ENCODE measurements at regions not wholly inside any gene's neighbourhood (a gene's known extent, or its start where the extent isn't known, plus 50 kb on each side); places are given as distances from the start of the nearest gene placed in this dataset.

GRCh38 chr16:85470873-85471272 is 142.2 kb upstream of the GSE1 start:
- DNase-seq: no peak

GRCh38 chr16:85471469-85472431 is 141.4 kb upstream of the GSE1 start:
- no peak for DNase-seq

- DNase-seq: no peak
These were observed 140.6 kb upstream of the GSE1 start for GRCh38 chr16:85472514-85472913.

- no peak for DNase-seq
These were observed 139.8 kb upstream of the GSE1 start for GRCh38 chr16:85473323-85473722.

GRCh38 chr16:85473909-85474620 is 139.1 kb upstream of the GSE1 start:
- no peak for DNase-seq

- no peak for DNase-seq
These were observed 138.4 kb upstream of the GSE1 start for GRCh38 chr16:85474621-85475217.

- DNase-seq: no peak
These were observed 137.9 kb upstream of the GSE1 start for GRCh38 chr16:85475233-85475632.

- DNase-seq: no peak
These were observed 137.3 kb upstream of the GSE1 start for GRCh38 chr16:85475691-85476300.

- DNase-seq: no peak
These were observed 136.7 kb upstream of the GSE1 start for GRCh38 chr16:85476389-85476788.

GRCh38 chr16:85477801-85478363 is 135.2 kb upstream of the GSE1 start:
- DNase-seq: no peak

GRCh38 chr16:85479972-85480726 is 133.0 kb upstream of the GSE1 start:
- no peak for DNase-seq

- no peak for DNase-seq
These were observed 132.4 kb upstream of the GSE1 start for GRCh38 chr16:85480727-85481101.

- no peak for DNase-seq
These were observed 131.9 kb upstream of the GSE1 start for GRCh38 chr16:85481206-85481605.

GRCh38 chr16:85481738-85482137 is 131.4 kb upstream of the GSE1 start:
- no peak for DNase-seq

GRCh38 chr16:85483424-85483823 is 129.7 kb upstream of the GSE1 start:
- no peak for DNase-seq

GRCh38 chr16:85484347-85485300 is 128.5 kb upstream of the GSE1 start:
- no peak for DNase-seq

GRCh38 chr16:85485379-85485778 is 127.7 kb upstream of the GSE1 start:
- DNase-seq: no peak

- DNase-seq: no peak
These were observed 126.7 kb upstream of the GSE1 start for GRCh38 chr16:85486256-85486915.

GRCh38 chr16:85488414-85488813 is 124.7 kb upstream of the GSE1 start:
- no peak for DNase-seq

- DNase-seq: no peak
These were observed 122.6 kb upstream of the GSE1 start for GRCh38 chr16:85490407-85491057.
